Medulla oblongata (tissue), 1 donor: ENCODE measurements at regions not wholly inside any gene's neighbourhood (a gene's known extent, or its start where the extent isn't known, plus 50 kb on each side); places are given as distances from the start of the nearest gene placed in this dataset.
"Not testable (repeated sequence)": the region's sequence is repeated elsewhere in the genome, so short reads cannot be mapped to it uniquely, and the experiment has no call there.

ENCODE experiments used
- DNase-seq: peaks from one replicate; pipeline ENCODE4 v3.0.0-alpha.2; 2015; ENCODE audit errors: extremely low spot score

DNA sequence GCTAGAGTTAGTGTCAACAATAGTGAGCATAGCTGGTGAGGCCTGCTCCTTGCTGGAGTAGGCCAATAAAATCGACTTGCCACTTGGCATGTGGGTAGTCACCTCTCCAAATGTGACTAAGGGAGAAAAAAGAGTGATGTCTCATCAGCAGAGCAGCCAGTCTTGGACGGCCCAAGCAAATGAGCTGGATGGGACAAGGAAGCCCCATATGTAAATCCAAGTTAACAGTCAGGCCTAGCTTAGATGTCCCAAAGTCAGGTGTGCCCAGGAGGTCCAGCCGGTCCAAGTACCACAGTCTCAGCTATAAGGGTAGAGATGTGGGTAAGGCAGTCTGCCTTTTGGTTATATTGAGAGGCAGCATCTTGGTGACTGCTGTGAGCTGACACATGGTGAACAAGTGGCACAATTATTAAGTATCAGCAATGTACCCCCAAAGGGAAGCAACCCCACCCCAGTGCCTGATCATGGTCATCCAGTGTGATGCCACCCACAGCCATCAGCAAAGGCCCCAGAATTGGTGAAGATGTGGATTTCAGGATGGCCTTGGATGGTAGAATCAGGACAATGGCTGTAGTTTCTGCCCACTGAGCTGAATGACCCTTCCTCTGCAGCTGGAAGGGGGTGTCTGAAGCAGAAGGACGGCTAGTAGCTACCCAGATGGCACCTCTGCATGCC, 83.4 kb downstream of the TNFRSF13B start:
- no peak for DNase-seq

DNA sequence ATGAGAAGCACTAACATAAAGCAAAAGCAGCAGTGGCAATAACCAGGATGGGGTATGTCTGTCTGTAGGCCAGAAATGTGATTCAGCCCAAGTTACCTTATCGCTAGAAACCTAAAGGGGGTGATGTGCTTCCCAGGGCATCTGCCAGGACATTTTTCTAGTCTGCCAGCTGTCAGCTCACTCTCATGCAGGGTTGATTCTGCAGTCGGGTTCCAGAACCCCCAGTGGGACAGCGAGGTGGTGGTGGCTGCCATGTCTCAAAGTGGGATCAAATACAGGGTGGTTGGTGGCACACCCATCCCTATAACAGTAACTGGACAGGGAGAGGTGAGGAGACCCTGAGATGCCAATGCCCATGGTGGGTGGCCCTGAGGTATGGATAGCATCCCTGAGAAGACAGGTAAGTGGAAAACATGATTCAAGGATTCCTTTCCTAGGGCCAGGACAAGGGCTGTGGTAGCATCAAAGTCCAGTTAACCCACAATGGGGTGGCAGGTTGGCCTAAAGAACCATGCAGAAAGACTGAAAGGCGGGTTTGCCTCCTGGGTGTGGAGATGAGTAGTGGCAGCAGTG, 84.3 kb downstream of the TNFRSF13B start:
- no peak for DNase-seq

DNA sequence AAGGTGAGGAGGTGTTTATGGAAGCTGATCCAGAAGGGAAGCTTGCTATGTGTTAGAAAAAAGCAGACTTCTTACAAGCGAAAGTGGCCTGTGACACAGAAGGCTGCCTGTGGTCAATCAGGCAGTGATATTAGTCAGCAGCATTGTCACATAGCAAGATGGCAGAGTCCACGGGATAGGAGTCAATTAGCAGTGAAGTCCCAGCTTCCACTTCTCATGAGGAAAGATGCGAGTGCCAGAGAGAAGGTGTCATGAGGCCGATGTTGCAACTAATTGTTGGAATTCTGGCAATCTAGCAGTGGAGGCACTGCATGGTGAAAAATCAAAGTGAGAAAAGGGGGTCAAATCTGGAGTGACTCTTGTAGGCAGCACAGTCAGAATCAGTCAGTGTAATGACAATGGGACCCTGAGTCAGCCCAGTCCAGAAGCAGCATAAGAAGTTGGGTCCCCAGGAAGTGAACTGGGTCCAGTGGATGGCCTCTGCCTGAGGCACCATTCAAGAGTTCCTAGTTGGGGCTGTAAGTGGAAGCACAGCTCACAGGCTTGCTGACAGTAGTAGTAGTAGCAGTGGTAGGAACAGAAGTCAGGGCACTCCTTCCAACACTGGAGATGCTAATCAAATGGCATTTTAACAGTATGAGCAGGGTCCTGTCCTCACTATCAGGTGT, 85.1 kb downstream of the TNFRSF13B start:
- DNase-seq: no peak

DNA sequence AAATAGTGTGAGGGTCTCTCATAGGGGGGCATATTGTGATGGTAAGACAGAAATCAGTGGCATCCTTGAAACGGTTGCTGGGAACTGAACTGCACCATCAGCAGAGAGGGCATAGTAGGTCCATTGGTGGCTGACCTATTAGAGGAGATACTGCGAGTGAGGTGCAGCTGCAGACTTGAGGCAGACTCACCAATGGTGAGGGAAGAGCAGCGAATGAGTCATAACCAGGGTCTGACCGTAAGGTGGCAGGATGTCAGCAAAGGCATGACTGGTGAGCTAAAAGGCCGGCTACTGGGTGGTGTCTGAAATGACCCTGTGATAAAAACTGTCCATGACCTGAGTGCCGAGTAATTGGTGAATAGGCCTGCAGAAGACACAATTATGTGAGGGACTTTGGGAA, 86.7 kb downstream of the TNFRSF13B start:
- not testable (repeated sequence) for DNase-seq

DNA sequence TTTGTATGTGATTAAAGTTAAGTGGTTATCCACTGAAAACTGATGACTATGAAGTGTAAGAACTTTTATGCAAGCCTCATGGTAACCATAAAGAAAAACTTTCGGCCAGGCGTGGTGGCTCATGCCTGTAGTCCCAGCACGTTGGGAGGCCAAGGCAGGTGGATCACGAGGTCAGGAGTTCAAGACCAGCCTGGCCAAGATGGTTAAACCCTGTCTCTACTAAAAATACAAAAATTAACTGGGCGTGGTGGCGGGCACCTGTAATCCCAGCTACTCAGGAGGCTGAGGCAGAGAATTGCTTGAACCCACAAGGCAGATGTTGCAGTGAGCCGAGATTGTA, 89.0 kb downstream of the TNFRSF13B start:
- DNase-seq: not testable (repeated sequence)

DNA sequence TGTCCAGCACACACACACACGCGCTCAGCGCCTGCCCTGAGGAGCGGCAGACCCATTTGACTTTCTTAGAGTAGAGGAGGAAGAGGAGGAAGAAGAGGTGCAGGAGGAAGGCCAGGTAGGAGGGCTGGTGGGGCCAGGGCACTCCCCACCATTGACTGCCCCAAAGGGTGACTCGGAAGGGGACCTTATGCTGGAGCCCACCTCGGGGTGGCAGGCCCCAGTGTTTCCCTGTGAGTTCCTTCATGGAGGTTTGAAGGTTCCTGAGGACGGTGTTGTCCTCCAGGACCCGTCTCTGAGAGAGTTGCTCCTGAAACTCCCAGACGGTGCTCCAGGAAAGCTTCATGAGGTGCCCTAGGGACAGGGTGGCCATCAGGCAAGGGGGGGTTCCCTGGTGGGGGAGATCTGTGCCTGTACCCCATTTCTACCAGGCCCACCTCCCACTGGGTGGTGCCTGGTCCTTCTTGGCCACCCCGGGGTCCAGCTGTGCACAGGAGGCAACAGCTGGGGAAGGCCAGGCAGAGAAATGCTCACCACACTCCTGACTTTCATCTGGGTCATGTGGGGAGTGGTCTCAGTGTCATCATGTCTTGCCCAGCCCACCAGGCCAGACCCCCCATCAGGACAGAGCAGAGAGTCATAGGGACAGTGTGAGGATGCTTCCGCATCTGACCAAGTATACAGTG, 89.5 kb downstream of the TNFRSF13B start:
- no peak for DNase-seq

DNA sequence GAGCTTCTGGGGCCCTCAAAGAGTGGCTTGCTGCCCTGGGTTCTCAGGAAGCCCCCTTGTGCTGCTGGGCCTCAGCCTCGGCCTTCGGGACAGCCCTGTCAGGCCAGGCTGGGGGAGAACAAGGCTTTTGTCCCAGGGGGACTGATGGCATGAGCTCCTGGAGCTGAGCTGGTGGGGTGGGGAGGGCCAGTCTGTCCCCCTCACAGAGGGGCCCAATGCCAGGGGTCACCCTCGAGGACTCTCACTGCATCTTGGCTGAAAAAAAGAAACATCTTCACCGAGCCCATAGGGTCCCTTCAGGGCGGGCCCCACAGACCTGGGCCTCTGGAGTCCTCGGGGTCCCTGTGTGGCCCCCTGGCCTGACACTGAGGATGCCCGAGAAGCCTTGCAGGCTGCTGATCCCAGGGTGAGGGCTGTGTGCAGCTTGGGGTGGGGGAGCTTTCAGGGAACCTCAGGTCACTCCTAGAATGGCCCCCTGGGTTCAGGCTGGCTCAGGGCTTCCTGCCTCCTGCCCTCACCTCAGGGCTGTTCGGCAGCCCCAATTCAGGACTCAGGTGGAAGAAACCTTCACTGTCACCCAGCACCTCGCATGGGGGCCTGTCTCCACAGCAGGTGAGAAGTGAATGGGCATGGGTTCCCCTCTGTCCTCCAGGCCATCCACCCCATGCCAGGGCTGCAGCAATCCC, 90.5 kb downstream of the TNFRSF13B start:
- no peak for DNase-seq

DNA sequence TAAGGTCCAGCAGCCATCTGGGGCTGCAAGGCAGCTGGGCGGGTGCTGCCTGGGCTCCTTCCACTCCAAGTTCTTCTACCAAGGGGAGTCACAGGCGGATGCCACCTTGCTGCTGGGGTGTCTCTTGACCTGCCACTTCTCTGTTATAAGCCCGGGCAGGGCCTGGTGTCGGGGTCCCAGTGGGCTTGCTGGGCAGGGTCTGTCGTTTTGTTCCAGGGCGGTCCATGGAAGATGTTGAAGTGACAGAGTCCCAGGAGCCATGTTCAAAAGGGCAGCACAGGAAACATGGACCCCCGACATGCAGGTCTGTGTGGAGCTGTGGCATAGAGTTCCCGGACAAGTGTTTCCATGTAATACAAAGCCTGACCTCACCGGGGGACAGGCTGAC, 91.1 kb downstream of the TNFRSF13B start:
- DNase-seq: no peak

DNA sequence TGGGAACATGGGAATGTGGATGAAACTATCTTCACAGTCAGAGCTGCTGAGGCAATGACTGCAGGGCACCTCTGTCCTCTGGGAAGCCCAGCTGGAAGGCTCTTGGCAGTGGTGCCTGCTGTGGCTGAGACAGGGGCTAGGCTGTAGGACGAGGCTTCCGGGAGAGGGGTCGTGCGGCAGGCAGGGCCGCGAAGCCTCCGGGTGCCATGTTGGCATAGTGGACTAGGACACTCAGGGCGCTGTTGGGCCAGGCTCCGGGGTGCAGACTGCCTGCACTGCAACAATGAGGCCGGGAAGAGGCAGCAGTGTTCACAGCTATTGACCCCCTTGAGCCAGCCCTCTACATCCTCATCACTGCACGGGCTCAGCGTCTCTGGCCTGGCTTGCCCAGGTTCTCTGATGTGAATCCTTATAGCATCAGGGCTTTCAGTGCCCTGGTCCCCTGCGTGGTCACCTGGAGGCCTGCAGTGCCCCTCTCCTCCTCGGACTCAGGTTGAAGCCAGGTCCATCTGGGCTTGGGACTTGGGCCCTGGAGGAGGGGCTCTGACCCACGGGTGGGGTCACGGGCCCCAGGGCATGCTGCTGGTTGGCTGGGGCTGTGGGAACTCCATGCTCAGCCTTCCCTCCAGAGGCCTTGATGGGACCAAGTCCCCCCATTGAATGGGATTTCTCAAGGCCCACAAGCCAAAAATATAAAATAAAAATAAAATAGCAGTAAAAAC, 91.6 kb downstream of the TNFRSF13B start:
- no peak for DNase-seq

DNA sequence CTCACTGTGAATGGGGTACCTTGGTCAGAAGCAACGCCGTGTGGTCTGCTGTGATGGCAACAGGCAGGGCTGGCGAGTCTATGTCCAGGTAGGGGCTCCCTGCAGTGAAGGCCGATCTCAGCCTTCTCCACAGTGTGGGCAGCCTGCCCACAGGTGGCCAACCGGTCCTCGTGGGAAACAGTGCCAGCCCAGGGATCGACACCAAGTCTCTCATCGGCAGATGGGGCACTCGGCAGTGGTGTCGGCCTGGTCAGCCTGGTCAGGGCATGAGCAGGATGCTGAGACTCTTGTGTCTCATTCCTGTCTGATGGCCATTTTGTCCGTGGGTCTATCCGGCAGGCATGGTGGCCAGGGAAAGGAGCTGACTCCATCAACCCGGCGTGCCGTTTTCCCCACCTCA, 92.2 kb downstream of the TNFRSF13B start:
- DNase-seq: no peak

DNA sequence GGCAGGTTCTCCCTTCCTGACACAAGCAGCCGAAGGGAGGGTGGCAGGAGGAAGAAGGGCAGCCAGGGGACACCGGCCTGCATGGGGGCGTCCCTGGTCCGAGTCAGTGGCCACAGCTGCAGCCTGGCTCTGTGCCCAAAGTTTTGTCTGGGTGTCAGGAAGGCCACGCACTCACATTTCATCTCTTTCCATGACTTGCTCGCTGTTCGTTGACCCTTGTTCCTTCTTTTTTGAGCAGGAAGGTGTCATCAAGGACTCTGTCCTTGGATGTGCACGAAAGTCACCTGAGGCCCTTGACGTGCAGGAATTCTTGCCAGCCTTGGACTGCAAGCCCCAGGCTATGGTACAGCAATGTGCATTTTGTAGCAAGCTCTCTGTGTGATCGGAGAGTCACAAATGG, 93.3 kb downstream of the TNFRSF13B start:
- no peak for DNase-seq

DNA sequence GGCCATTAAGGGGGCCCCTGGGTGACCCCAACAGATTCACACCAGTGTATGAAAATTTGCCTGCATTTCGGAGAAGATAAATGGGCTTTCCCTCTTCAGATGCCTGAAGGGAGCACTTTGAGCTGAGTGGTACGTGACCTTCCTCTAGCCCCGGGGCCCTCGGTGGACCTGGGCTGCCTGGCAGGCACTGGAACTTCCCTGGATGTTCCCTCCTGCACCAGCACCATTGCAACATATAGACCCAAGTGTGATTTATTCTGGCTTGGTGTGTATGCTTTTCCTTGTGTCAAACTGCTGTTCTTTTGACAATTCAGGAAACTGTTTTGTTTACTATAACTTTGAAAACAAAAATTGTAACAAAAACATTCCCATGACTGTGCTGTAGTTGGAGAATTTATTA, 93.8 kb downstream of the TNFRSF13B start:
- DNase-seq: no peak

DNA sequence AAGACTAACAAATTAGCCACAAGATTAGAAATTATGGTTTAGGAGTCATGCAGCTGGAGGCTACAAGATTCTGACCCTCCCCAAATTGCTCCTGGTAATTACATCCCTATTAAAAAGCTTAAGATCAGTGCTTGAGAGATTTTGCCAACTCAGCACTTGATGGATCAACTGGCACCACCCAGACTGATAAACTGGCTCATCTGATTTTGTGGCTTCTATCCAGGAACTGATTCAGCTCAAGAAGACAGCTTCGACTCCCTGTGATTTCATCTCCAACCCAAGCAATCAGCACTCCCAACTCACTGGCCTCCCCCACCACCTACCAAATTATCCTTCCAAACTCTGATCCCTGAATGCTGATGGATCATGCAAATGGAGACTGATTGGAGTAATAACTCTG, 94.8 kb downstream of the TNFRSF13B start:
- DNase-seq: no peak

DNA sequence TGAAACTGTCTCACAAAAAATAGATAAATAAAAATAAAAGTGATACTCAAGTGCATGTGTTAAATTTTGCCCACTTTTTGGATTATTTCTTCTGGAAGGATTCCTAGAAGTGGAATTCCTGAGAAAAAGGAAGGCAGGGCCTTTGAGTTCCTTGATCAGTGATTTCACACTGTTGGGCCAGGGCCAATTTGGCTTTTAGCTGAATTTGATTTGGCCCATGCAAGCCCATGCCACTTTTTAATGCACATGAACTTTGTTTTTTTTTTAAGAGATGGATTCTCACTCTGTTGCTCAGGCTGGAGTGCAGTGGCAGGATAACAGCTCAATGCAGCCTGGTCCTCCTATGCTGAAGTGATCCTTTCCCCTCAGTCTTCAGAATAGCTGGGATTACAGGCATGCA, 96.3 kb downstream of the TNFRSF13B start:
- no peak for DNase-seq

DNA sequence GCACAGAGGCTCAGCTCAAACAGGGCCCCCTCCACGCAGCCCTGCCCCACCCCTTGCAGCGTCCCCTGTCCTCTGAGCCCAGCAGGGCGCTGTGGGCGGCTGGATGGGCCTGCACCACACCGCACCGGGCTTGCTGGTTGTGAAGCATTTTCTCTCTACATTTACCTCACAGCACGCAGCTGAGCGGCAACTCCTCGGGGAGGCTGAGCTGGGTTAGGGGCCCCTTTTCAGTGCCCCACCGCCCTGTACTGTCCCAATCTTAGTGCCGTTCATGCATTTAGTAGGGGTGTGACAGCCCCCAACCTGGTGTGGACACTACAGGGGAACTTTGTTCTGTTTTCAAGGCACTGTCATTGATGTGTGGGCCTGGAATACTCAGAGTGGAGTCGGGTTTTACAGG, 97.7 kb downstream of the TNFRSF13B start:
- DNase-seq: not testable (repeated sequence)

DNA sequence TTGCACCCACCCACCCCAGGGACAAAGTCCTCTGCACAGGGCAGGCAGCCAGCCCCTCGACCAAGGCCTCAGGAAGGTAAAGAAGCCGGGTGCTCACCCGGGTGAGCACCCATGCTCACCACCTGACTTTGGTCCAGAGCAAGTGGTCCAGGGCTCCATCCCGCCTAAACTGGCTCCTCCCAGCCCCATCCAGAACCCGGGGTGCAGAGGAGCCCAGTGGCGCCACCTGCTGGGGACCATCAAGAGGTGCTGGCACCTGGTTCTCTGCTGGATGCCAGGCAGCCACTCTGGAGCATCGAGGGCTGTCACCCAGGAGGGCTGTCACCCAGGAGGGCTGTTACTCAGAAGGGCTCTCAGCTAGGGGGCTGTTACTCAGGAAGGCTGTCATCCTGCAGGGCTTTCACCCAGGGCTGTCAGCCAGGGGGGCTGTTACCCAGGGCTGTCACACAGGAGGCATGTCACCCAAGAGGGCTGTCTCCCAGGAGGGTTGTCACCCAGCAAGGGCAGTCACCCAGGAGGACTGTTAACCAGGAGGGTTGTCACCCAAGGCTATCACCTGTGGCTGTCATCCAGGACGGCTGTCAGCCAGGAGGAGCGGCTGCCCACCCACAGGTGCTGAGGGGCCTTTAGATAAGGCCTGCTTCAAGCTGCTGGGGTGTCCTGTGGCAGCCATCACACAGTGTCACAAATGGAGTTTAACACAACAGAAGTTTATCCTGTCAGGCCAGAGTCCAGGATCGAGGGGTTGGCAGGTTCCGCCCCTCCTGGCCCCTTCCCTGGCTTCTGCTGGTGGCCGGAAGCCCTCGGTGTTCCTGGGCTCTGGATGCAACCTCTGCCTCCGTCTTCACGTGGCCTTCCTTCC, 98.5 kb downstream of the TNFRSF13B start:
- DNase-seq: no peak

DNA sequence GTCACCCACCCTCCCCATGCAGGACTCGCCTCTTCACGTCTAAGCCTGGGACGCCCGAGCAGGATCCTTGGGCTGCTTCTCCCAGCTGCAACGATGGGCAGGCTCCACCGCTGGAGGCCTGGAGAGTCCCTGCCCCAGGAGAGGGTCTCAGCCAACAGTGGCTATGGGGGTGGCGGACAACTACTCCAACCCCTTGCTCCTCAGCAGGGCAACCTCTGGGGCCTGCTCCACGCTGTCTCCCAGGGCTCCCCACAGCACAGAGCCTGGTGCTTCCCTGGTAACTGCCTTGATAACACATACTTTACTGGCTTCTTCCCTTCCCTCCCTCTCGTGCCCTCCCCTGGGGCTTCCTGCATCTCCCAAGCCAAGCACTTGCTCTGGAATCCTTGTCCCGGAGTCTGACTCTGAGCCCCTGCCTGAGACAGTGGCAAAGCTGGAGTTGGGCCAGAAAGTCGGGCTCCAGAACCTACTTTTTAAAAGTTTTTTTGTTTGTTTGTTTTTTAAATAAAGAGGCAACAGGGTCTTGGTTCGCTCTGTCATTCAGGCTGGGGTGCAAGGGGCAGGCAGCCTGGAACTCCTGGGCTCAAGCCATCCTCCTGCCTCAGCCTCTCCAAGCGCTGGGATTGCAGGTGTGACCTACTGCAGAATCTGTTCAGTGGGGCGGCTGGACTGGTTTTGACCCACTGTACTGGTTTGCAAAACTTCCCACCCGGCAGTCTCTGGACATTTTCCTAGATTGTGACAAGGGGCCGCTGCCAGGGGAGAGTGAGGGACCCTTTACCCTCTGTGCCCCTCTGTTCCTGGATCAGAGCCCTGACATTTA, 99.4 kb downstream of the TNFRSF13B start:
- no peak for DNase-seq

DNA sequence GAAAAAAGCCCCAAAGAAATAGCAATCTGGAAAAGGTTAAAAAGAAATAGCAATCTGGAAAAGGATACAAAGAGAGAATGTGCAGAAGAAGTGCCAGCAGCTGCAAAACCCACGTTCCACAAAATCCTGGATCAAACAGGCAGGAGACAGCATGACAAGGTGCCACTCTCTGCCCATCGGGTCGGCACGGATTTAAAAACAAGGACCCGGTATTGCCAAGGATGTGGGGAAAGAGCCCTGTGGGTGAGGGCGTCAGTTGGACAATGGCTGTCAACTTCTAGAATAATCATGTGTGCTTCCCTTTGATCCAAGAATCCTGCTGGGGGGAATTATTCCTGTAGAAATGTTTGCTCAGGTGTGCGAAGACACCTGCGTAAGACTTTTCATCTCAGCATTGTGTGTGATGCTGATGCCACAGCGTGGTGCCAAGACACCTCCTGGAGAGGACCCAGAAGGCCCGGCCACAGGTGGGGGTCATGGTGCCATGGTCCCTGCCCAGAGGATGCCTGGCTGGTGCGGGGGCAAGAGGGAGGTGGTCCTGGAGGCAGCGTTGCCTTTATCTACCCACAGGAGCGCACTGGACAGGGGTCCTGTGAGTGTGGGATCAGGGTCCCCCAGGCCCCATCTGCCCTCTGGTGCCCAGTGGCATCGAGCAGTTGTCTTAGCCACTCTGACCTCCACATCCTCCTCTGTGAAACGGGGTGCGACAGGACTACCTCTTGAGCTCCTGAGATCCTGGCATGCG, 100.3 kb downstream of the TNFRSF13B start:
- DNase-seq: not testable (repeated sequence)
